ENCODE measurements at regions not wholly inside any gene's neighbourhood (a gene's known extent, or its start where the extent isn't known, plus 50 kb on each side); places are given as distances from the start of the nearest gene placed in this dataset.

- H3K4me1 ChIP-seq (ENCODE audit: control insufficient read depth, insufficient read depth, low read length) = no peaks in the 10 kb centered on the region
- H3K9me3 ChIP-seq (ENCODE audit: control insufficient read depth, insufficient read depth, low read depth, low read length) = no peaks in the 10 kb centered on the region
- H3K36me3 ChIP-seq (ENCODE audit: control insufficient read depth, insufficient read depth, low read length) = no peaks in the 10 kb centered on the region
- H3K27me3 ChIP-seq (ENCODE audit: control insufficient read depth, insufficient read depth, low read length) = no peaks in the 10 kb centered on the region; the same call in 1 of the 2 replicates
- H3K27ac ChIP-seq (ENCODE audit: low read depth, low read length) = no peak overlapping the region
- no peak overlapping the region for H3K9ac ChIP-seq (ENCODE audit: low read length)
- no peak overlapping the region for H3K4me3 ChIP-seq (ENCODE audit: low read depth, low read length)
These were observed 83.4 kb downstream of the SOX1 start for GRCh38 chr13:112150352-112150751.

GRCh38 chr13:112152846-112153245 is 85.9 kb downstream of the SOX1 start:
- H3K9me3 ChIP-seq (ENCODE audit: control insufficient read depth, insufficient read depth, low read depth, low read length) = 0 out of 2 replicates have a peak, but pooled peaks cover 9% of the 10 kb centered on the region
- no peak overlapping the region for H3K9ac ChIP-seq (ENCODE audit: low read length)
- H3K27ac ChIP-seq (ENCODE audit: low read depth, low read length) = no peak overlapping the region
- no peaks in the 10 kb centered on the region for H3K36me3 ChIP-seq (ENCODE audit: control insufficient read depth, insufficient read depth, low read length)
- H3K4me3 ChIP-seq (ENCODE audit: low read depth, low read length) = no peak overlapping the region
- H3K4me1 ChIP-seq (ENCODE audit: control insufficient read depth, insufficient read depth, low read length) = no peaks in the 10 kb centered on the region
- no peaks in the 10 kb centered on the region for H3K27me3 ChIP-seq (ENCODE audit: control insufficient read depth, insufficient read depth, low read length)

- H3K9me3 ChIP-seq (ENCODE audit: control insufficient read depth, insufficient read depth, low read depth, low read length) = 0 out of 2 replicates have a peak, but pooled peaks cover 9% of the 10 kb centered on the region
- no peaks in the 10 kb centered on the region for H3K27me3 ChIP-seq (ENCODE audit: control insufficient read depth, insufficient read depth, low read length)
- no peak overlapping the region for H3K4me3 ChIP-seq (ENCODE audit: low read depth, low read length)
- H3K9ac ChIP-seq (ENCODE audit: low read length) = no peak overlapping the region
- no peak overlapping the region for H3K27ac ChIP-seq (ENCODE audit: low read depth, low read length)
- H3K4me1 ChIP-seq (ENCODE audit: control insufficient read depth, insufficient read depth, low read length) = no peaks in the 10 kb centered on the region
- no peaks in the 10 kb centered on the region for H3K36me3 ChIP-seq (ENCODE audit: control insufficient read depth, insufficient read depth, low read length)
These were observed 86.4 kb downstream of the SOX1 start for GRCh38 chr13:112153364-112153763.

GRCh38 chr13:112153846-112154245 is 86.9 kb downstream of the SOX1 start:
- no peak overlapping the region for H3K9ac ChIP-seq (ENCODE audit: low read length)
- H3K9me3 ChIP-seq (ENCODE audit: control insufficient read depth, insufficient read depth, low read depth, low read length) = 0 out of 2 replicates have a peak, but pooled peaks cover 9% of the 10 kb centered on the region
- no peaks in the 10 kb centered on the region for H3K4me1 ChIP-seq (ENCODE audit: control insufficient read depth, insufficient read depth, low read length)
- no peaks in the 10 kb centered on the region for H3K36me3 ChIP-seq (ENCODE audit: control insufficient read depth, insufficient read depth, low read length)
- H3K27me3 ChIP-seq (ENCODE audit: control insufficient read depth, insufficient read depth, low read length) = no peaks in the 10 kb centered on the region
- H3K4me3 ChIP-seq (ENCODE audit: low read depth, low read length) = no peak overlapping the region
- no peak overlapping the region for H3K27ac ChIP-seq (ENCODE audit: low read depth, low read length)

DNA sequence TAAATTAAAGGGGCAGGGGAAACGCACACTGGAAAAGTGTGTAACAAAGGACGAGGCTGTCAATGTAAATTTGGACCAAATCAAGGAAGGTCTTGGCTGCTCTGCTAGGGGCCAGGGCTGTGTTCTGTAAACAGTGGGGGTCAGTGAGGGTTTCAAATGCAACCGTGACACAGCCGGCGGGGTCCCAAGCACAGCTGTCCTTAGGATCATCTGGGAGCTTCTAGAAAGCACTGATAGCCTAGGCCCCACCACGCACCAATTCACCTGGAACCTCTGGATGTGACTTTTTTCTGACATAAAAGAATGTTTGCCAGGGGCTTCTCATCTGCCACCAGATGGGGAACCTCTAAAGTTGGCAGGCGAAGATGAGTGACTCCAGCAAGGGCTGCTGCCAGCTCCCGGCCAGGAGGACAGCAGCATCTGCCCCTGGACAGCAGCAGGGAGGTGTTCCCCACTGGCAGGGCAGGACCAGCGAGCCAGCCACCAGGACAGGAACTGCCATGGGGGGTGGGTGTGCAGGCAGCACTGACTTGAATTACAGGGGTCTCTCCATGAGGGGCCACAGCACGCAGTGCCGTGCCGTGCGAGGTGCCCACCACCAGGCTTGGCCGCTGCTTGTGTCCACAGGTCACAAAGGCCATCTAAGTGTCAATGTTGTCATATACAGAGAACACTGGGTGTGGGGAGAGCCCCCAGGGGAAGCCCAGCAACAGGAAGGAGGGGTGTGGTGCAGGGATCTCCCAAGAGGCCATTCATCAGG is 87.5 kb downstream of the SOX1 start:
- H3K36me3 ChIP-seq (ENCODE audit: control insufficient read depth, insufficient read depth, low read length) = no peaks in the 10 kb centered on the region
- H3K27ac ChIP-seq (ENCODE audit: low read depth, low read length) = no peak overlapping the region
- H3K9me3 ChIP-seq (ENCODE audit: control insufficient read depth, insufficient read depth, low read depth, low read length) = 0 out of 2 replicates have a peak, but pooled peaks cover 9% of the 10 kb centered on the region
- H3K4me3 ChIP-seq (ENCODE audit: low read depth, low read length) = no peak overlapping the region
- no peak overlapping the region for H3K9ac ChIP-seq (ENCODE audit: low read length)
- H3K4me1 ChIP-seq (ENCODE audit: control insufficient read depth, insufficient read depth, low read length) = peaks cover 4% of the 10 kb centered on the region
- no peaks in the 10 kb centered on the region for H3K27me3 ChIP-seq (ENCODE audit: control insufficient read depth, insufficient read depth, low read length)

GRCh38 chr13:112158961-112159360 is 92.0 kb downstream of the SOX1 start:
- 0 out of 2 replicates have a peak, but pooled peaks cover 4% of the 10 kb centered on the region for H3K27me3 ChIP-seq (ENCODE audit: control insufficient read depth, insufficient read depth, low read length)
- no peak overlapping the region for H3K9ac ChIP-seq (ENCODE audit: low read length)
- peaks cover 39% of the 10 kb centered on the region for H3K4me1 ChIP-seq (ENCODE audit: control insufficient read depth, insufficient read depth, low read length)
- no peaks in the 10 kb centered on the region for H3K36me3 ChIP-seq (ENCODE audit: control insufficient read depth, insufficient read depth, low read length)
- 0 out of 2 replicates have a peak, but pooled peaks cover 9% of the 10 kb centered on the region for H3K9me3 ChIP-seq (ENCODE audit: control insufficient read depth, insufficient read depth, low read depth, low read length)
- no peak overlapping the region for H3K4me3 ChIP-seq (ENCODE audit: low read depth, low read length)
- no peak overlapping the region for H3K27ac ChIP-seq (ENCODE audit: low read depth, low read length)

- Histone ChIP-seq H3K9me3 (ENCODE audit: control insufficient read depth, insufficient read depth, low read depth, low read length) (0 out of 2 replicates have a peak, but pooled peaks cover 9% of the 10 kb centered on the region), H3K27ac (ENCODE audit: low read depth, low read length) (no peak overlapping the region), H3K4me3 (ENCODE audit: low read depth, low read length) (no peak overlapping the region), H3K27me3 (ENCODE audit: control insufficient read depth, insufficient read depth, low read length) (0 out of 2 replicates have a peak, but pooled peaks cover 4% of the 10 kb centered on the region), H3K9ac (ENCODE audit: low read length) (no peak overlapping the region), H3K36me3 (ENCODE audit: control insufficient read depth, insufficient read depth, low read length) (no peaks in the 10 kb centered on the region), H3K4me1 (ENCODE audit: control insufficient read depth, insufficient read depth, low read length) (peaks cover 39% of the 10 kb centered on the region)
These were observed 92.9 kb downstream of the SOX1 start for GRCh38 chr13:112159575-112160547.

- Histone ChIP-seq H3K27me3 (ENCODE audit: control insufficient read depth, insufficient read depth, low read length) (0 out of 2 replicates have a peak, but pooled peaks cover 4% of the 10 kb centered on the region), H3K9me3 (ENCODE audit: control insufficient read depth, insufficient read depth, low read depth, low read length) (0 out of 2 replicates have a peak, but pooled peaks cover 9% of the 10 kb centered on the region), H3K36me3 (ENCODE audit: control insufficient read depth, insufficient read depth, low read length) (no peaks in the 10 kb centered on the region), H3K4me3 (ENCODE audit: low read depth, low read length) (no peak overlapping the region), H3K27ac (ENCODE audit: low read depth, low read length) (no peak overlapping the region), H3K4me1 (ENCODE audit: control insufficient read depth, insufficient read depth, low read length) (peaks cover 39% of the 10 kb centered on the region), H3K9ac (ENCODE audit: low read length) (no peak overlapping the region)
These were observed 93.6 kb downstream of the SOX1 start for GRCh38 chr13:112160558-112160957.

- 0 out of 2 replicates have a peak, but pooled peaks cover 9% of the 10 kb centered on the region for H3K9me3 ChIP-seq (ENCODE audit: control insufficient read depth, insufficient read depth, low read depth, low read length)
- peak overlapping the region; percentile 85; the same call in 1 of the 2 replicates for H3K27ac ChIP-seq (ENCODE audit: low read depth, low read length)
- no peaks in the 10 kb centered on the region for H3K36me3 ChIP-seq (ENCODE audit: control insufficient read depth, insufficient read depth, low read length)
- H3K27me3 ChIP-seq (ENCODE audit: control insufficient read depth, insufficient read depth, low read length) = 0 out of 2 replicates have a peak, but pooled peaks cover 4% of the 10 kb centered on the region
- H3K9ac ChIP-seq (ENCODE audit: low read length) = peak overlapping the region; percentile 34
- H3K4me3 ChIP-seq (ENCODE audit: low read depth, low read length) = peak overlapping the region; percentile 48
- H3K4me1 ChIP-seq (ENCODE audit: control insufficient read depth, insufficient read depth, low read length) = peaks cover 41% of the 10 kb centered on the region
These were observed 94.8 kb downstream of the SOX1 start for GRCh38 chr13:112161521-112162301.

Measured in HUES6 (cell line).